GM23338 (cell line): ENCODE measurements at regions not wholly inside any gene's neighbourhood (a gene's known extent, or its start where the extent isn't known, plus 50 kb on each side); places are given as distances from the start of the nearest gene placed in this dataset.
A peak's percentile ranks its signal among the peaks of the same experiment; 100 is the strongest.

Experiments
- ATAC-seq: fragments of 200-7000 bp; cut with Tn5 transposase; 3 replicates; pipeline ENCODE4 v1.9.1; 2020
- DNase-seq: peaks from one replicate; pipeline ENCODE4 v3.0.0-alpha.2; 2015; ENCODE audit warnings: low spot score
- H2AFZ ChIP-seq: fragments of 200-600 bp; sonication (generic); 2 replicates; pipeline ENCODE4 v1.8.0; 2016; ENCODE audit warnings: antibody characterized with exemption, mild to moderate bottlenecking, moderate library complexity
- H3F3A ChIP-seq: fragments of 200-600 bp; sonication (generic); replicated peaks from 2 replicates; pipeline ENCODE4 v1.8.0; 2017; ENCODE audit warnings: antibody characterized with exemption, mixed run types, low read depth
- H3K27ac ChIP-seq: fragments of 200-600 bp; sonication (generic); 2 replicates; pipeline ENCODE4 v1.6.1; 2016; ENCODE audit warnings: low read depth
- H3K27me3 ChIP-seq: fragments of 200-600 bp; sonication (generic); 2 replicates; pipeline ENCODE4 v1.8.0; 2016; ENCODE audit warnings: mild to moderate bottlenecking, mixed run types, moderate library complexity; ENCODE audit not compliant: insufficient read depth
- H3K36me3 ChIP-seq: fragments of 200-600 bp; sonication (generic); 2 replicates; pipeline ENCODE4 v1.8.0; 2016; ENCODE audit warnings: mild to moderate bottlenecking; ENCODE audit not compliant: insufficient read depth
- H3K4me1 ChIP-seq: fragments of 200-600 bp; sonication (generic); 2 replicates; pipeline ENCODE4 v1.8.0; 2016; ENCODE audit warnings: mild to moderate bottlenecking, moderate library complexity; ENCODE audit not compliant: insufficient read depth
- H3K4me2 ChIP-seq: fragments of 200-600 bp; sonication (generic); 2 replicates; pipeline ENCODE4 v1.7.1; 2017; ENCODE audit warnings: mixed run types
- H3K4me3 ChIP-seq: fragments of 200-600 bp; sonication (generic); 2 replicates; pipeline ENCODE4 v1.6.1; 2016; ENCODE audit warnings: mixed run types
- H3K79me2 ChIP-seq: fragments of 200-600 bp; sonication (generic); replicated peaks from 2 replicates; pipeline ENCODE4 v1.8.0; 2017; ENCODE audit warnings: mild to moderate bottlenecking; ENCODE audit not compliant: insufficient read depth
- H3K9me2 ChIP-seq: fragments of 200-600 bp; sonication (generic); 2 replicates; pipeline ENCODE4 v1.8.0; 2017; ENCODE audit not compliant: insufficient read depth
- H4K20me1 ChIP-seq: fragments of 200-600 bp; sonication (generic); replicated peaks from 2 replicates; pipeline ENCODE4 v1.8.0; 2017; ENCODE audit warnings: mild to moderate bottlenecking; ENCODE audit not compliant: insufficient read depth
- H3K27ac Mint-ChIP-seq: 2 replicates; pipeline ENCODE4 v1.8.0; 2020; ENCODE audit warnings: inconsistent platforms, mild to moderate bottlenecking, moderate library complexity, mixed read lengths
- H3K27me3 Mint-ChIP-seq: 3 replicates; pipeline ENCODE4 v1.8.0; 2022; ENCODE audit warnings: low read depth, mild to moderate bottlenecking, moderate library complexity, mixed read lengths, inconsistent platforms; ENCODE audit not compliant: insufficient read depth, poor library complexity
- H3K36me3 Mint-ChIP-seq: 3 replicates; pipeline ENCODE4 v1.8.0; 2021; ENCODE audit warnings: low read depth, mild to moderate bottlenecking, inconsistent platforms, moderate library complexity, mixed read lengths
- H3K4me1 Mint-ChIP-seq: 3 replicates; pipeline ENCODE4 v1.8.0; 2020; ENCODE audit warnings: mild to moderate bottlenecking, inconsistent platforms, mixed read lengths
- H3K4me3 Mint-ChIP-seq: 3 replicates; pipeline ENCODE4 v1.8.0; 2021; ENCODE audit warnings: moderate library complexity, mild to moderate bottlenecking, inconsistent platforms, mixed read lengths
- H3K9me3 Mint-ChIP-seq: 3 replicates; pipeline ENCODE4 v1.8.0; 2020; ENCODE audit warnings: moderate library complexity, mild to moderate bottlenecking, inconsistent platforms, mixed read lengths
- CREB1 ChIP-seq: fragments of 250-450 bp; sonication (Bioruptor Pico); IDR thresholded peaks from 2 replicates; pipeline ENCODE4 v1.5.0; 2020; ENCODE audit warnings: low read depth, mild to moderate bottlenecking, moderate library complexity
- EZH2 ChIP-seq: fragments of 200-600 bp; sonication (generic); IDR thresholded peaks from one replicate; pipeline ENCODE4 v1.8.0; 2017; ENCODE audit warnings: antibody characterized with exemption, mild to moderate bottlenecking, low read depth; ENCODE audit not compliant: unreplicated experiment
- EZH2phosphoT487 ChIP-seq: fragments of 200-600 bp; sonication (generic); IDR thresholded peaks from one replicate; pipeline ENCODE4 v1.8.1; 2018; ENCODE audit warnings: antibody characterized with exemption; ENCODE audit not compliant: unreplicated experiment
- JUNB ChIP-seq: IDR thresholded peaks from one replicate; pipeline ENCODE4 v1.6.1; 2016; ENCODE audit warnings: antibody characterized with exemption; ENCODE audit not compliant: unreplicated experiment
- NANOG ChIP-seq: IDR thresholded peaks from 2 replicates; pipeline ENCODE4 v1.6.1; 2016; ENCODE audit warnings: antibody characterized with exemption, borderline replicate concordance
- POLR2AphosphoS5 ChIP-seq: IDR thresholded peaks from 2 replicates; pipeline ENCODE4 v1.6.1; 2016; ENCODE audit warnings: antibody characterized with exemption, low read depth
- STAT1 ChIP-seq: IDR thresholded peaks from one replicate; pipeline ENCODE4 v1.6.1; 2016; ENCODE audit warnings: antibody characterized with exemption; ENCODE audit not compliant: unreplicated experiment
- ZNF114 ChIP-seq: fragments of 250-450 bp; sonication (Bioruptor Pico); IDR thresholded peaks from 2 replicates; pipeline ENCODE4 v1.5.0; 2020; ENCODE audit warnings: mild to moderate bottlenecking, moderate library complexity
- ZNF331 ChIP-seq: fragments of 250-450 bp; sonication (Bioruptor Pico); IDR thresholded peaks from 2 replicates; pipeline ENCODE4 v1.5.0; 2020; ENCODE audit warnings: low read depth, mild to moderate bottlenecking, moderate library complexity
- TF ChIP-seq, protein P1 (sequence below): IDR thresholded peaks from one replicate; pipeline ENCODE4 v1.6.1; 2018; ENCODE audit warnings: antibody characterized with exemption; ENCODE audit not compliant: unreplicated experiment
- TF ChIP-seq, protein P2 (sequence below): fragments of 250-450 bp; sonication (Bioruptor Pico); IDR thresholded peaks from 2 replicates; pipeline ENCODE4 v1.5.0; 2020; ENCODE audit warnings: mild to moderate bottlenecking, moderate library complexity
- TF ChIP-seq, protein P3 (sequence below), 2 experiments: fragments of 200-600 bp in 1 of 2; sonication (generic) in 1 of 2; conservative IDR thresholded peaks; 2 replicates each; pipeline versions ENCODE4 v1.5.1 to v1.6.1; 2016 to 2017; ENCODE audit warnings: antibody characterized with exemption in 2 of 2, low read depth in 2 of 2, mild to moderate bottlenecking in 2 of 2, moderate library complexity in 1 of 2
- TF ChIP-seq, protein P4 (sequence below): IDR thresholded peaks from 2 replicates; pipeline ENCODE4 v1.6.1; 2016; ENCODE audit warnings: antibody characterized with exemption

DNA sequence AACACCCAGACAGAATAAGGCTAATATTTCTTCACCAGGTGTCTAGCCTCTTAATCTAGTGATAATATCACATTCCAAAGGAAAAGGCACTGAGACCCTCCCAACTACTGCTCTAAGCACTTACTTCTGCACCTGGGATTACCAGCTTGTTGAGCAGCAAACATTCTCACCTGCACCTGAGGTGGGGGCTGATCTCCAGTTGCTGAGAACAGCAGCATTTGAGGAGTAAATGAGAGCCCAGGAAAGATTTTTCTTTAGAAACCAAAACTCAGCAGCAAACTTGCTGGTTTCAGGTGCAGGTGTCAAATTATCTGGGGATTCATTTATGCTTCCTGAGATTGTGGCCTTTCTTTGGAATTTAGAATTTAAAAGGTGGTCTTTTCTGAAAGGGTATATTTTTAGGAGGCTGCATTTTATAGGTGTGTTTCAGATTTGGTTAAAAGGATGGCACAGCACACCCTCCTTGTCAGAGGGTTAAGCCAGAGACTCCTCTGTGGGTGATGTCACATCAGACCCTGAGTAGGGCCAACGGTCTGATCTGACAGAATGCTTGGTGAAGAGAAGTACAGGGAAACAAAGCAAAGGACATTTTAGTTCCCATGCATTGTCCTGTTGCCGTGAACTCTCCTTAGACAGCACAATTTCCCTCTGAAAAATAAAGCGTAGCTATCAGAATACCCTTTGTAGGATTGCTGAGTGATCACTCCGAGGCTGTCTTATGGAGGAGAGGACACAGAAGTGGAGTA is 411.0 kb upstream of the ATP11B start:
- DNase-seq, result no peak
- Histone ChIP-seq H3K4me1 (peaks cover 14% of the 10 kb centered on the region), H3K27ac (no peak overlapping the region), H3K27me3 (peaks cover 32% of the 10 kb centered on the region), H2AFZ (no peak overlapping the region), H3K36me3 (no peaks in the 10 kb centered on the region), H4K20me1 (no peaks in the 10 kb centered on the region), H3F3A (no peaks in the 10 kb centered on the region), H3K4me3 (no peak overlapping the region), H3K4me2 (no peak overlapping the region), H3K9me2 (no peaks in the 10 kb centered on the region), H3K79me2 (no peaks in the 10 kb centered on the region)
- Mint-ChIP-seq H3K36me3 (no peaks in the 10 kb centered on the region), H3K27ac (no peak overlapping the region), H3K4me1 (peaks cover 32% of the 10 kb centered on the region), H3K4me3 (no peak overlapping the region), H3K27me3 (peaks cover 9% of the 10 kb centered on the region), H3K9me3 (no peaks in the 10 kb centered on the region)
- TF ChIP-seq STAT1 (no peak), ZNF114 (CRISPR knock-in tag) (no peak), JUNB (no peak), ZNF331 (CRISPR knock-in tag) (no peak), POLR2AphosphoS5 (no peak), NANOG (no peak), EZH2phosphoT487 (no peak), EZH2 (no peak), CREB1 (no peak)
- TF ChIP-seq, protein P1, sequence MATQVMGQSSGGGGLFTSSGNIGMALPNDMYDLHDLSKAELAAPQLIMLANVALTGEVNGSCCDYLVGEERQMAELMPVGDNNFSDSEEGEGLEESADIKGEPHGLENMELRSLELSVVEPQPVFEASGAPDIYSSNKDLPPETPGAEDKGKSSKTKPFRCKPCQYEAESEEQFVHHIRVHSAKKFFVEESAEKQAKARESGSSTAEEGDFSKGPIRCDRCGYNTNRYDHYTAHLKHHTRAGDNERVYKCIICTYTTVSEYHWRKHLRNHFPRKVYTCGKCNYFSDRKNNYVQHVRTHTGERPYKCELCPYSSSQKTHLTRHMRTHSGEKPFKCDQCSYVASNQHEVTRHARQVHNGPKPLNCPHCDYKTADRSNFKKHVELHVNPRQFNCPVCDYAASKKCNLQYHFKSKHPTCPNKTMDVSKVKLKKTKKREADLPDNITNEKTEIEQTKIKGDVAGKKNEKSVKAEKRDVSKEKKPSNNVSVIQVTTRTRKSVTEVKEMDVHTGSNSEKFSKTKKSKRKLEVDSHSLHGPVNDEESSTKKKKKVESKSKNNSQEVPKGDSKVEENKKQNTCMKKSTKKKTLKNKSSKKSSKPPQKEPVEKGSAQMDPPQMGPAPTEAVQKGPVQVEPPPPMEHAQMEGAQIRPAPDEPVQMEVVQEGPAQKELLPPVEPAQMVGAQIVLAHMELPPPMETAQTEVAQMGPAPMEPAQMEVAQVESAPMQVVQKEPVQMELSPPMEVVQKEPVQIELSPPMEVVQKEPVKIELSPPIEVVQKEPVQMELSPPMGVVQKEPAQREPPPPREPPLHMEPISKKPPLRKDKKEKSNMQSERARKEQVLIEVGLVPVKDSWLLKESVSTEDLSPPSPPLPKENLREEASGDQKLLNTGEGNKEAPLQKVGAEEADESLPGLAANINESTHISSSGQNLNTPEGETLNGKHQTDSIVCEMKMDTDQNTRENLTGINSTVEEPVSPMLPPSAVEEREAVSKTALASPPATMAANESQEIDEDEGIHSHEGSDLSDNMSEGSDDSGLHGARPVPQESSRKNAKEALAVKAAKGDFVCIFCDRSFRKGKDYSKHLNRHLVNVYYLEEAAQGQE, result no peak
- TF ChIP-seq, protein P2, sequence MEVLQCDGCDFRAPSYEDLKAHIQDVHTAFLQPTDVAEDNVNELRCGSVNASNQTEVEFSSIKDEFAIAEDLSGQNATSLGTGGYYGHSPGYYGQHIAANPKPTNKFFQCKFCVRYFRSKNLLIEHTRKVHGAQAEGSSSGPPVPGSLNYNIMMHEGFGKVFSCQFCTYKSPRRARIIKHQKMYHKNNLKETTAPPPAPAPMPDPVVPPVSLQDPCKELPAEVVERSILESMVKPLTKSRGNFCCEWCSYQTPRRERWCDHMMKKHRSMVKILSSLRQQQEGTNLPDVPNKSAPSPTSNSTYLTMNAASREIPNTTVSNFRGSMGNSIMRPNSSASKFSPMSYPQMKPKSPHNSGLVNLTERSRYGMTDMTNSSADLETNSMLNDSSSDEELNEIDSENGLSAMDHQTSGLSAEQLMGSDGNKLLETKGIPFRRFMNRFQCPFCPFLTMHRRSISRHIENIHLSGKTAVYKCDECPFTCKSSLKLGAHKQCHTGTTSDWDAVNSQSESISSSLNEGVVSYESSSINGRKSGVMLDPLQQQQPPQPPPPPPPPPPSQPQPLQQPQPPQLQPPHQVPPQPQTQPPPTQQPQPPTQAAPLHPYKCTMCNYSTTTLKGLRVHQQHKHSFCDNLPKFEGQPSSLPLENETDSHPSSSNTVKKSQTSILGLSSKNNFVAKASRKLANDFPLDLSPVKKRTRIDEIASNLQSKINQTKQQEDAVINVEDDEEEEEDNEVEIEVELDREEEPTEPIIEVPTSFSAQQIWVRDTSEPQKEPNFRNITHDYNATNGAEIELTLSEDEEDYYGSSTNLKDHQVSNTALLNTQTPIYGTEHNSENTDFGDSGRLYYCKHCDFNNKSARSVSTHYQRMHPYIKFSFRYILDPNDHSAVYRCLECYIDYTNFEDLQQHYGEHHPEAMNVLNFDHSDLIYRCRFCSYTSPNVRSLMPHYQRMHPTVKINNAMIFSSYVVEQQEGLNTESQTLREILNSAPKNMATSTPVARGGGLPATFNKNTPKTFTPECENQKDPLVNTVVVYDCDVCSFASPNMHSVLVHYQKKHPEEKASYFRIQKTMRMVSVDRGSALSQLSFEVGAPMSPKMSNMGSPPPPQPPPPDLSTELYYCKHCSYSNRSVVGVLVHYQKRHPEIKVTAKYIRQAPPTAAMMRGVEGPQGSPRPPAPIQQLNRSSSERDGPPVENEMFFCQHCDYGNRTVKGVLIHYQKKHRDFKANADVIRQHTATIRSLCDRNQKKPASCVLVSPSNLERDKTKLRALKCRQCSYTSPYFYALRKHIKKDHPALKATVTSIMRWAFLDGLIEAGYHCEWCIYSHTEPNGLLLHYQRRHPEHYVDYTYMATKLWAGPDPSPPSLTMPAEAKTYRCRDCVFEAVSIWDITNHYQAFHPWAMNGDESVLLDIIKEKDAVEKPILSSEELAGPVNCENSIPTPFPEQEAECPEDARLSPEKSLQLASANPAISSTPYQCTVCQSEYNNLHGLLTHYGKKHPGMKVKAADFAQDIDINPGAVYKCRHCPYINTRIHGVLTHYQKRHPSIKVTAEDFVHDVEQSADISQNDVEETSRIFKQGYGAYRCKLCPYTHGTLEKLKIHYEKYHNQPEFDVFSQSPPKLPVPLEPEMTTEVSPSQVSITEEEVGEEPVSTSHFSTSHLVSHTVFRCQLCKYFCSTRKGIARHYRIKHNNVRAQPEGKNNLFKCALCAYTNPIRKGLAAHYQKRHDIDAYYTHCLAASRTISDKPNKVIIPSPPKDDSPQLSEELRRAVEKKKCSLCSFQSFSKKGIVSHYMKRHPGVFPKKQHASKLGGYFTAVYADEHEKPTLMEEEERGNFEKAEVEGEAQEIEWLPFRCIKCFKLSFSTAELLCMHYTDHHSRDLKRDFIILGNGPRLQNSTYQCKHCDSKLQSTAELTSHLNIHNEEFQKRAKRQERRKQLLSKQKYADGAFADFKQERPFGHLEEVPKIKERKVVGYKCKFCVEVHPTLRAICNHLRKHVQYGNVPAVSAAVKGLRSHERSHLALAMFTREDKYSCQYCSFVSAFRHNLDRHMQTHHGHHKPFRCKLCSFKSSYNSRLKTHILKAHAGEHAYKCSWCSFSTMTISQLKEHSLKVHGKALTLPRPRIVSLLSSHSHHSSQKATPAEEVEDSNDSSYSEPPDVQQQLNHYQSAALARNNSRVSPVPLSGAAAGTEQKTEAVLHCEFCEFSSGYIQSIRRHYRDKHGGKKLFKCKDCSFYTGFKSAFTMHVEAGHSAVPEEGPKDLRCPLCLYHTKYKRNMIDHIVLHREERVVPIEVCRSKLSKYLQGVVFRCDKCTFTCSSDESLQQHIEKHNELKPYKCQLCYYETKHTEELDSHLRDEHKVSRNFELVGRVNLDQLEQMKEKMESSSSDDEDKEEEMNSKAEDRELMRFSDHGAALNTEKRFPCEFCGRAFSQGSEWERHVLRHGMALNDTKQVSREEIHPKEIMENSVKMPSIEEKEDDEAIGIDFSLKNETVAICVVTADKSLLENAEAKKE (CRISPR knock-in tag), result no peak
- TF ChIP-seq, protein P3, sequence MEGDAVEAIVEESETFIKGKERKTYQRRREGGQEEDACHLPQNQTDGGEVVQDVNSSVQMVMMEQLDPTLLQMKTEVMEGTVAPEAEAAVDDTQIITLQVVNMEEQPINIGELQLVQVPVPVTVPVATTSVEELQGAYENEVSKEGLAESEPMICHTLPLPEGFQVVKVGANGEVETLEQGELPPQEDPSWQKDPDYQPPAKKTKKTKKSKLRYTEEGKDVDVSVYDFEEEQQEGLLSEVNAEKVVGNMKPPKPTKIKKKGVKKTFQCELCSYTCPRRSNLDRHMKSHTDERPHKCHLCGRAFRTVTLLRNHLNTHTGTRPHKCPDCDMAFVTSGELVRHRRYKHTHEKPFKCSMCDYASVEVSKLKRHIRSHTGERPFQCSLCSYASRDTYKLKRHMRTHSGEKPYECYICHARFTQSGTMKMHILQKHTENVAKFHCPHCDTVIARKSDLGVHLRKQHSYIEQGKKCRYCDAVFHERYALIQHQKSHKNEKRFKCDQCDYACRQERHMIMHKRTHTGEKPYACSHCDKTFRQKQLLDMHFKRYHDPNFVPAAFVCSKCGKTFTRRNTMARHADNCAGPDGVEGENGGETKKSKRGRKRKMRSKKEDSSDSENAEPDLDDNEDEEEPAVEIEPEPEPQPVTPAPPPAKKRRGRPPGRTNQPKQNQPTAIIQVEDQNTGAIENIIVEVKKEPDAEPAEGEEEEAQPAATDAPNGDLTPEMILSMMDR (conservative IDR thresholded peaks at IDR 0.05; ENCODE audit: low read depth in 2 of 2), result no peak
- TF ChIP-seq, protein P4, sequence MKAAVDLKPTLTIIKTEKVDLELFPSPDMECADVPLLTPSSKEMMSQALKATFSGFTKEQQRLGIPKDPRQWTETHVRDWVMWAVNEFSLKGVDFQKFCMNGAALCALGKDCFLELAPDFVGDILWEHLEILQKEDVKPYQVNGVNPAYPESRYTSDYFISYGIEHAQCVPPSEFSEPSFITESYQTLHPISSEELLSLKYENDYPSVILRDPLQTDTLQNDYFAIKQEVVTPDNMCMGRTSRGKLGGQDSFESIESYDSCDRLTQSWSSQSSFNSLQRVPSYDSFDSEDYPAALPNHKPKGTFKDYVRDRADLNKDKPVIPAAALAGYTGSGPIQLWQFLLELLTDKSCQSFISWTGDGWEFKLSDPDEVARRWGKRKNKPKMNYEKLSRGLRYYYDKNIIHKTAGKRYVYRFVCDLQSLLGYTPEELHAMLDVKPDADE, result no peak
- peak; percentile 44 for ATAC-seq
